GM12878 (cell line): ENCODE measurements at regions not wholly inside any gene's neighbourhood (a gene's known extent, or its start where the extent isn't known, plus 50 kb on each side); places are given as distances from the start of the nearest gene placed in this dataset.

Experiments used
- ATAC-seq: fragments of 200-7000 bp; cut with Tn5 transposase; 3 replicates; pipeline ENCODE4 v1.9.1; 2020; ENCODE audit warnings: mild to moderate bottlenecking, moderate library complexity
- BruUV-seq: library from RNA; stranded (reverse); fragments of 400-500 nt; replicated peaks from 2 replicates; lab custom pipeline; 2021; lab: Mats Ljungman, UMichigan
- CTCF ChIA-PET: fragments of 300-600 bp; sonication (Branson Sonifier 250); formaldehyde crosslinking; extraction: SDS; loops from one replicate; lab custom pipeline; 2021; ENCODE audit warnings: inconsistent platforms; lab: Yijun Ruan, JAX
- POLR2A ChIA-PET: fragments of 350-600 bp; formaldehyde crosslinking; extraction: SDS; loops from one replicate; lab custom pipeline; 2021; ENCODE audit warnings: inconsistent platforms; lab: Charles Lee
- RAD21 ChIA-PET: fragments of 300-600 bp; sonication (Branson Sonifier 250); formaldehyde crosslinking; loops from one replicate; lab custom pipeline; 2023; ENCODE audit warnings: antibody characterized with exemption; ENCODE audit not compliant: unreplicated experiment; lab: Charles Lee
- SMC1A ChIA-PET: fragments of 300-600 bp; sonication (Branson Sonifier 250); formaldehyde crosslinking; loops from one replicate; lab custom pipeline; 2023; ENCODE audit not compliant: unreplicated experiment, uncharacterized antibody; lab: Charles Lee
- DNase-seq: peaks from one replicate; pipeline ENCODE4 v3.0.0-alpha.2; 2011; ENCODE audit warnings: low read depth, low spot score
- FAIRE-seq: peaks from 3 replicates; lab custom pipeline; 2011; peaks lifted over from hg19 to GRCh38; lab: Jason Lieb, UNC
- H2AFZ ChIP-seq: 2 replicates; pipeline ENCODE4 v1.6.0; 2011; ENCODE audit warnings: low read depth, low read length, control low read depth; ENCODE audit not compliant: control insufficient read depth
- H3K27ac ChIP-seq: 2 replicates; pipeline ENCODE4 v1.5.1; 2011; ENCODE audit warnings: control low read depth; ENCODE audit not compliant: control insufficient read depth, insufficient read depth
- H3K27me3 ChIP-seq, 2 experiments: replicated peaks in 1 of 2; 2 replicates each; pipeline versions ENCODE4 v1.6.0 to v1.6.1; 2011; ENCODE audit warnings: low read length in 1 of 2; ENCODE audit not compliant: control insufficient read depth in 2 of 2, insufficient read depth in 2 of 2
- H3K36me3 ChIP-seq, 2 experiments: 2 replicates each; pipeline ENCODE4 v1.5.1; 2011; ENCODE audit warnings: low read length in 1 of 2; ENCODE audit not compliant: control insufficient read depth in 2 of 2, insufficient read depth in 2 of 2
- H3K4me1 ChIP-seq: 2 replicates; pipeline ENCODE4 v1.6.1; 2011; ENCODE audit warnings: mild to moderate bottlenecking, low read length, moderate library complexity, mixed read lengths; ENCODE audit not compliant: control insufficient read depth, insufficient read depth
- H3K4me2 ChIP-seq: 2 replicates; pipeline ENCODE4 v1.6.0; 2011; ENCODE audit warnings: control low read depth; ENCODE audit not compliant: control insufficient read depth, insufficient read depth
- H3K4me3 ChIP-seq: fragments of 200-600 bp; sonication (generic); 2 replicates; pipeline ENCODE4 v1.5.1; 2016
- H3K79me2 ChIP-seq: 2 replicates; pipeline ENCODE4 v1.6.0; 2011; ENCODE audit warnings: low read length; ENCODE audit not compliant: control insufficient read depth, insufficient read depth
- H3K9ac ChIP-seq: 2 replicates; pipeline ENCODE4 v1.8.0; 2011; ENCODE audit warnings: low read length, control low read depth, mixed read lengths; ENCODE audit not compliant: control insufficient read depth, insufficient read depth
- H3K9me3 ChIP-seq: replicated peaks from 3 replicates; pipeline ENCODE4 v1.5.1; 2011; ENCODE audit warnings: mild to moderate bottlenecking, low read length; ENCODE audit not compliant: control insufficient read depth, insufficient read depth
- H4K20me1 ChIP-seq: 2 replicates; pipeline ENCODE4 v1.6.0; 2011; ENCODE audit not compliant: control insufficient read depth, insufficient read depth
- CHD4 ChIP-seq: fragments of 200-600 bp; sonication (generic); IDR thresholded peaks from 2 replicates; pipeline ENCODE4 v1.6.1; 2016; ENCODE audit warnings: mild to moderate bottlenecking
- EZH2 ChIP-seq: IDR thresholded peaks from 2 replicates; pipeline ENCODE4 v1.6.1; 2012; ENCODE audit warnings: low read depth, mild to moderate bottlenecking, control low read depth, inconsistent platforms, low read length, borderline replicate concordance; ENCODE audit not compliant: control insufficient read depth
- FOXK2 ChIP-seq: fragments of 450-650 bp; IDR thresholded peaks from 2 replicates; pipeline ENCODE4 v1.6.1; 2017; ENCODE audit warnings: mild to moderate bottlenecking, moderate library complexity
- HDAC6 ChIP-seq: fragments of 200-600 bp; sonication (generic); IDR thresholded peaks from one replicate; pipeline ENCODE4 v1.8.0; 2017; ENCODE audit warnings: antibody characterized with exemption; ENCODE audit not compliant: unreplicated experiment
- IRF4 ChIP-seq: IDR thresholded peaks from 2 replicates; pipeline ENCODE4 v1.6.1; 2011; ENCODE audit warnings: low read depth, low read length
- MEF2A ChIP-seq: IDR thresholded peaks from 2 replicates; pipeline ENCODE4 v1.6.1; 2011; ENCODE audit warnings: low read depth, mild to moderate bottlenecking, low read length, moderate library complexity; ENCODE audit not compliant: insufficient read depth
- MXI1 ChIP-seq: fragments of 150-350 bp; IDR thresholded peaks from 2 replicates; pipeline ENCODE4 v1.6.1; 2011; ENCODE audit warnings: low read depth, mild to moderate bottlenecking, inconsistent platforms, low read length, improper control_type of control experiment
- NBN ChIP-seq: fragments of 450-650 bp; IDR thresholded peaks from 2 replicates; pipeline ENCODE4 v1.6.1; 2016
- NFYB ChIP-seq: IDR thresholded peaks from 2 replicates; pipeline ENCODE4 v1.6.1; 2011; ENCODE audit warnings: low read depth, mild to moderate bottlenecking, low read length, improper control_type of control experiment, moderate library complexity; ENCODE audit not compliant: insufficient read depth
- NRF1 ChIP-seq: conservative IDR thresholded peaks from 2 replicates; pipeline ENCODE4 v1.6.1; 2011; ENCODE audit warnings: mild to moderate bottlenecking, low read depth, low read length, improper control_type of control experiment
- PAX8 ChIP-seq: fragments of 450-650 bp; IDR thresholded peaks from 2 replicates; pipeline ENCODE4 v1.6.1; 2017; ENCODE audit warnings: mild to moderate bottlenecking, moderate library complexity
- RAD21 ChIP-seq: IDR thresholded peaks from 2 replicates; pipeline ENCODE4 v1.6.1; 2011; ENCODE audit warnings: mild to moderate bottlenecking, low read depth, low read length, moderate library complexity; ENCODE audit not compliant: insufficient read depth
- SMARCA5 ChIP-seq: fragments of 450-650 bp; IDR thresholded peaks from 2 replicates; pipeline ENCODE4 v1.6.1; 2017; ENCODE audit warnings: mild to moderate bottlenecking
- ZBED1 ChIP-seq: IDR thresholded peaks from 2 replicates; pipeline ENCODE4 v1.6.1; 2016; ENCODE audit warnings: borderline replicate concordance
- ZSCAN29 ChIP-seq: fragments of 450-650 bp; IDR thresholded peaks from 2 replicates; pipeline ENCODE4 v1.6.1; 2017; ENCODE audit warnings: mild to moderate bottlenecking, moderate library complexity
- WGBS: methylation state at CpG from one replicate; pipeline ENCODE4 v1.1.6; 2016; ENCODE audit warnings: low lambda C conversion rate; ENCODE audit not compliant: insufficient replicate concordance, insufficient coverage; ENCODE audit errors: missing lambda C conversion rate; 5-methylcytosine and 5-hydroxymethylcytosine counted together
- in situ Hi-C: fragments of 300-500 bp; cut with MboI; formaldehyde crosslinking; loops from 9 replicates; pipeline ENCODE4 v1.14.3; 2018; ENCODE audit warnings: mixed read lengths
- intact Hi-C: fragments of 100-400 bp; cut with micrococcal nuclease; formaldehyde crosslinking; loops from one replicate; pipeline ENCODE4 v1.14.2; 2022; ENCODE audit not compliant: unreplicated experiment
- TF ChIP-seq, protein P1 (sequence below): fragments of 450-650 bp; formaldehyde crosslinking; IDR thresholded peaks from 2 replicates; pipeline ENCODE4 v1.5.0; 2022; ENCODE audit warnings: mild to moderate bottlenecking, missing genetic modification characterization
- TF ChIP-seq, protein P2 (sequence below): fragments of 450-650 bp; IDR thresholded peaks from 2 replicates; pipeline ENCODE4 v1.6.1; 2014; ENCODE audit warnings: mild to moderate bottlenecking

DNA sequence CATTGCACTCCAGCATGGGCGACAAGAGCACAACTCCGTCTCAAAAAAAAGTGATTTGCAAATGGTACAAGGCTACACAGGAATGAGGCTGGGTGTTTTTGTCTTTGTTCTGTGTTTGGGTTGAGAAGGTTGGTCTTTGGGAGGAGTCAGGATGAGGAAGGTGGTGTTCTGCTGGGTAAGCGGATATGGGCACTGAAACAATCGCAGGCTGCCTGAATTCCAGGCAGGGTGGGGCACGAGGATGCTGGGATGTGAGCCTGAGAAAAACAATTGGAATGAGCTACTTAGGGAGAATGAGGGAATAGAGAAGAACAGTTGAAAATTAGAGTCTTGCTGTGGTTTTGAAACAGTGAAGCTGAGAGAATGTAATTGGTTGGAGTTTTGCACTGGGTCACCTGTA, 51.6 kb downstream of the ZBTB38 start (continued):
- TF ChIP-seq, protein P1, sequence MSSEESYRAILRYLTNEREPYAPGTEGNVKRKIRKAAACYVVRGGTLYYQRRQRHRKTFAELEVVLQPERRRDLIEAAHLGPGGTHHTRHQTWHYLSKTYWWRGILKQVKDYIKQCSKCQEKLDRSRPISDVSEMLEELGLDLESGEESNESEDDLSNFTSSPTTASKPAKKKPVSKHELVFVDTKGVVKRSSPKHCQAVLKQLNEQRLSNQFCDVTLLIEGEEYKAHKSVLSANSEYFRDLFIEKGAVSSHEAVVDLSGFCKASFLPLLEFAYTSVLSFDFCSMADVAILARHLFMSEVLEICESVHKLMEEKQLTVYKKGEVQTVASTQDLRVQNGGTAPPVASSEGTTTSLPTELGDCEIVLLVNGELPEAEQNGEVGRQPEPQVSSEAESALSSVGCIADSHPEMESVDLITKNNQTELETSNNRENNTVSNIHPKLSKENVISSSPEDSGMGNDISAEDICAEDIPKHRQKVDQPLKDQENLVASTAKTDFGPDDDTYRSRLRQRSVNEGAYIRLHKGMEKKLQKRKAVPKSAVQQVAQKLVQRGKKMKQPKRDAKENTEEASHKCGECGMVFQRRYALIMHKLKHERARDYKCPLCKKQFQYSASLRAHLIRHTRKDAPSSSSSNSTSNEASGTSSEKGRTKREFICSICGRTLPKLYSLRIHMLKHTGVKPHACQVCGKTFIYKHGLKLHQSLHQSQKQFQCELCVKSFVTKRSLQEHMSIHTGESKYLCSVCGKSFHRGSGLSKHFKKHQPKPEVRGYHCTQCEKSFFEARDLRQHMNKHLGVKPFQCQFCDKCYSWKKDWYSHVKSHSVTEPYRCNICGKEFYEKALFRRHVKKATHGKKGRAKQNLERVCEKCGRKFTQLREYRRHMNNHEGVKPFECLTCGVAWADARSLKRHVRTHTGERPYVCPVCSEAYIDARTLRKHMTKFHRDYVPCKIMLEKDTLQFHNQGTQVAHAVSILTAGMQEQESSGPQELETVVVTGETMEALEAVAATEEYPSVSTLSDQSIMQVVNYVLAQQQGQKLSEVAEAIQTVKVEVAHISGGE (CRISPR knock-in tag) = no peak
- TF ChIP-seq PAX8 (no peak), MEF2A (no peak), FOXK2 (no peak), EZH2 (no peak), SMARCA5 (no peak), IRF4 (no peak)

DNA sequence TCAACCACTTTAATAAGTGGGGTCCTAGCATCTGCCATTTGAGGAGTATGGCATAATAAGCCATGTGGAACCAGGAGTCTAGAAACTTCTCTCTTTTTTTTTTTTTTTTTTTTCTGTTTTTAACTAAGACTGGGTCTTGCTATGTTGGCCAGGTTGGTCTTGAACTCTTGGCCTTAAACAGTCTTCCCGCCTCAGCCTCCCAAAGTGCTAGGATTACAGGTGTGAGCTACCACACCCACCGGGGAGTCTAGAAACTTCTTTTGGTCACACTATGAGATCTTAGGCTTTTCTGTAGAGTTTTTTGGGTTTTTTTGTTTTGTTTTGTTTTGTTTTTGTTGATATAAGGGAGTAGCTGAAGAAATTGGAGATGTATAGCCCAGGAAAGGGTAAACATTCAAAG, 52.9 kb downstream of the ZBTB38 start:
- ChIA-PET RAD21 (interaction anchor here (1.2 to 1.6 kb wide), 2 partner anchors 60 to 110 kb away, joined by 3 to 4 read pairs; no protein-coding TSS in a partner anchor), POLR2A (no interaction called here), SMC1A (interaction anchor here (1.0 to 8.5 kb wide), 5 partner anchors 10 to 60 kb away, joined by 3 to 62 read pairs (median 14); no protein-coding TSS in a partner anchor), CTCF (interaction anchor here (1.0 to 2.8 kb wide), 6 partner anchors 11 to 109 kb away, joined by 4 to 8 read pairs (median 5); no protein-coding TSS in a partner anchor)
- Histone ChIP-seq H3K4me2 (no peak overlapping the region), H4K20me1 (peaks cover 3% of the 10 kb centered on the region; the same call in 1 of the 2 replicates), H3K79me2 (peaks cover 64% of the 10 kb centered on the region), H3K9ac (no peak overlapping the region), H3K4me3 (no peak overlapping the region), H3K4me1 (peaks cover 7% of the 10 kb centered on the region), H2AFZ (no peak overlapping the region), H3K27me3 (no peaks in the 10 kb centered on the region), H3K9me3 (no peaks in the 10 kb centered on the region; the same call in 2 of the 3 replicates), H3K36me3 (peaks cover 14 to 46% of the 10 kb centered on the region in 2 experiments), H3K27ac (no peak overlapping the region)
- 93% methylated on average over 2 of the region's 2 CpGs for WGBS
- BruUV-seq = no TSS peak
- intact Hi-C loops = no loop called here
- ATAC-seq (no peak), DNase-seq (no peak), FAIRE-seq (no peak)
- in situ Hi-C loops = no loop called here
- TF ChIP-seq MXI1 = no peak
- TF ChIP-seq PAX8 = no peak
- TF ChIP-seq NFYB = no peak
- no peak for TF ChIP-seq ZSCAN29
- no peak for TF ChIP-seq RAD21
- TF ChIP-seq NRF1 = no peak
- no peak for TF ChIP-seq NBN
- no peak for TF ChIP-seq FOXK2
- no peak for TF ChIP-seq ZBED1
- TF ChIP-seq, protein P2, sequence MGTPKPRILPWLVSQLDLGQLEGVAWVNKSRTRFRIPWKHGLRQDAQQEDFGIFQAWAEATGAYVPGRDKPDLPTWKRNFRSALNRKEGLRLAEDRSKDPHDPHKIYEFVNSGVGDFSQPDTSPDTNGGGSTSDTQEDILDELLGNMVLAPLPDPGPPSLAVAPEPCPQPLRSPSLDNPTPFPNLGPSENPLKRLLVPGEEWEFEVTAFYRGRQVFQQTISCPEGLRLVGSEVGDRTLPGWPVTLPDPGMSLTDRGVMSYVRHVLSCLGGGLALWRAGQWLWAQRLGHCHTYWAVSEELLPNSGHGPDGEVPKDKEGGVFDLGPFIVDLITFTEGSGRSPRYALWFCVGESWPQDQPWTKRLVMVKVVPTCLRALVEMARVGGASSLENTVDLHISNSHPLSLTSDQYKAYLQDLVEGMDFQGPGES = no peak
- TF ChIP-seq HDAC6 = no peak
- TF ChIP-seq CHD4 = no peak
